ENCODE measurements at regions not wholly inside any gene's neighbourhood (a gene's known extent, or its start where the extent isn't known, plus 50 kb on each side); places are given as distances from the start of the nearest gene placed in this dataset.

DNA sequence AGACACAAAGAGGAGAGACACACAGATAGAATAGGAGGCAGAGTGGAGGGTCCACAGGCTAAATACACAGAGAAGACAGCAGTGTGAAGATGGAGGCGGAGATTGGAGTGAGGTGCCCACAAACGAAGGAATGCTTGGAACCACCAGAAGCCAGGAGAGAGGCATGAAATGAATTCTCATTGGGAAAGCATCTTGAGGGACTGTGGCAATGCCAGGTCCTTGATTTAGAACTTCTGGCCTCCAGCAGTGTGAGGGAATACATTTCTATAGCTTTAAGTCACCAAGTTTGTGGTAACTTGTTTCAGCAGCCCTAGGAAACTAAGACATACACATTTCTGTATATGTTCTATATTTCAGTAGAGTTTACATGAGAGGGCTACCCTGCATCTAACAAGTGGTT lies 396.6 kb upstream of the ZNF608 start:
- no peak for DNase-seq (ENCODE audit: low spot score)
- Histone ChIP-seq H3K4me3 (ENCODE audit: low read depth in 1 of 3, low read length in 3 of 3) (no peak overlapping the region), H3K36me3 (ENCODE audit: control insufficient read depth in 4 of 4, insufficient read depth in 3 of 4, low read depth in 1 of 4, low read length in 3 of 4) (no peaks in the 10 kb centered on the region), H3K4me1 (ENCODE audit: control insufficient read depth in 4 of 4, insufficient read depth in 4 of 4, low read length in 3 of 4) (no peaks in the 10 kb centered on the region), H3K9ac (ENCODE audit: low read depth in 1 of 2, low read length in 2 of 2) (no peak overlapping the region), H3K27ac (ENCODE audit: low read depth in 1 of 2, low read length in 2 of 2) (no peak overlapping the region), H3K9me3 (ENCODE audit: control insufficient read depth in 4 of 4, low read length in 3 of 4) (no peaks in the 10 kb centered on the region), H3K27me3 (ENCODE audit: control insufficient read depth in 4 of 4, insufficient read depth in 4 of 4, low read length in 3 of 4) (no peaks in the 10 kb centered on the region)
- 73% methylated on average over 2 of the region's 2 CpGs for WGBS
- no peak for TF ChIP-seq RAD21 (IDR thresholded peaks at IDR 0.05)
- TF ChIP-seq EGR1 (IDR thresholded peaks at IDR 0.05; ENCODE audit: low read depth in 2 of 2) = no peak
- no peak for TF ChIP-seq TAF1 (conservative IDR thresholded peaks at IDR 0.05)
- no peak for TF ChIP-seq GABPA (IDR thresholded peaks at IDR 0.05 in 1 of 2, conservative IDR thresholded peaks at IDR 0.05 in 1 of 2)
- no peak for TF ChIP-seq YY1 (IDR thresholded peaks at IDR 0.05)
- TF ChIP-seq HNF4G (IDR thresholded peaks at IDR 0.05) = no peak
- no peak for TF ChIP-seq SP1 (IDR thresholded peaks at IDR 0.05)
- no peak for TF ChIP-seq HNF4A (conservative IDR thresholded peaks at IDR 0.05)

DNA sequence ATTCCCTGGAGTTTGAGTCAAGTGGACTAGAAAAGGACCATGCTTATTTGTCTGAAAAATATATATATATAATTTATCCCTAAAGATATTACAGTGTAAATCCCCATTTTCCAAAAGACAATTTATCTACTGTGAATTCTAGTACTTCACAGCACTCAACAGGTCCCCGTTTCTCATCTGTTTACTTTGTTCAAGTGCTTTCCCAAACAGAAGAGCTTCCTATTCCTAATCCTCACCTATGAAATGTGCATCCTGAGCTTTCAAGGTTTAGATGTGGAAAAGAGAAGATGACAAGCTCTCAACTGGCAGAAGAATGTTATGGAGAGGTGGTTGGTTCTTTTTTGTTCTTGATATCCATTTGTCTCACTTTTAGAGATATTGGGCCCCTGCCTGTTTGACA lies 401.6 kb upstream of the ZNF608 start:
- Histone ChIP-seq H3K27me3 (ENCODE audit: control insufficient read depth in 4 of 4, insufficient read depth in 4 of 4, low read length in 3 of 4) (no peaks in the 10 kb centered on the region), H3K27ac (ENCODE audit: low read depth in 1 of 2, low read length in 2 of 2) (no peak overlapping the region), H3K9me3 (ENCODE audit: control insufficient read depth in 4 of 4, low read length in 3 of 4) (no peaks in the 10 kb centered on the region), H3K9ac (ENCODE audit: low read depth in 1 of 2, low read length in 2 of 2) (no peak overlapping the region), H3K4me1 (ENCODE audit: control insufficient read depth in 4 of 4, insufficient read depth in 4 of 4, low read length in 3 of 4) (peaks cover 0 to 1% (median 0%) of the 10 kb centered on the region in 4 donors), H3K36me3 (ENCODE audit: control insufficient read depth in 4 of 4, insufficient read depth in 3 of 4, low read depth in 1 of 4, low read length in 3 of 4) (no peaks in the 10 kb centered on the region), H3K4me3 (ENCODE audit: low read depth in 1 of 3, low read length in 3 of 3) (no peak overlapping the region)
- WGBS = 72% methylated on average over 1 of the region's 1 CpG
- no peak for DNase-seq (ENCODE audit: low spot score)
- TF ChIP-seq, protein P1, sequence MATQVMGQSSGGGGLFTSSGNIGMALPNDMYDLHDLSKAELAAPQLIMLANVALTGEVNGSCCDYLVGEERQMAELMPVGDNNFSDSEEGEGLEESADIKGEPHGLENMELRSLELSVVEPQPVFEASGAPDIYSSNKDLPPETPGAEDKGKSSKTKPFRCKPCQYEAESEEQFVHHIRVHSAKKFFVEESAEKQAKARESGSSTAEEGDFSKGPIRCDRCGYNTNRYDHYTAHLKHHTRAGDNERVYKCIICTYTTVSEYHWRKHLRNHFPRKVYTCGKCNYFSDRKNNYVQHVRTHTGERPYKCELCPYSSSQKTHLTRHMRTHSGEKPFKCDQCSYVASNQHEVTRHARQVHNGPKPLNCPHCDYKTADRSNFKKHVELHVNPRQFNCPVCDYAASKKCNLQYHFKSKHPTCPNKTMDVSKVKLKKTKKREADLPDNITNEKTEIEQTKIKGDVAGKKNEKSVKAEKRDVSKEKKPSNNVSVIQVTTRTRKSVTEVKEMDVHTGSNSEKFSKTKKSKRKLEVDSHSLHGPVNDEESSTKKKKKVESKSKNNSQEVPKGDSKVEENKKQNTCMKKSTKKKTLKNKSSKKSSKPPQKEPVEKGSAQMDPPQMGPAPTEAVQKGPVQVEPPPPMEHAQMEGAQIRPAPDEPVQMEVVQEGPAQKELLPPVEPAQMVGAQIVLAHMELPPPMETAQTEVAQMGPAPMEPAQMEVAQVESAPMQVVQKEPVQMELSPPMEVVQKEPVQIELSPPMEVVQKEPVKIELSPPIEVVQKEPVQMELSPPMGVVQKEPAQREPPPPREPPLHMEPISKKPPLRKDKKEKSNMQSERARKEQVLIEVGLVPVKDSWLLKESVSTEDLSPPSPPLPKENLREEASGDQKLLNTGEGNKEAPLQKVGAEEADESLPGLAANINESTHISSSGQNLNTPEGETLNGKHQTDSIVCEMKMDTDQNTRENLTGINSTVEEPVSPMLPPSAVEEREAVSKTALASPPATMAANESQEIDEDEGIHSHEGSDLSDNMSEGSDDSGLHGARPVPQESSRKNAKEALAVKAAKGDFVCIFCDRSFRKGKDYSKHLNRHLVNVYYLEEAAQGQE (IDR thresholded peaks at IDR 0.05) = no peak
- TF ChIP-seq TAF1 (conservative IDR thresholded peaks at IDR 0.05) (no peak), GABPA (IDR thresholded peaks at IDR 0.05 in 1 of 2, conservative IDR thresholded peaks at IDR 0.05 in 1 of 2) (no peak), YY1 (IDR thresholded peaks at IDR 0.05) (no peak), RXRA (IDR thresholded peaks at IDR 0.05) (no peak), RAD21 (IDR thresholded peaks at IDR 0.05) (no peak), HNF4A (conservative IDR thresholded peaks at IDR 0.05) (no peak), EGR1 (IDR thresholded peaks at IDR 0.05; ENCODE audit: low read depth in 2 of 2) (no peak)
- TF ChIP-seq, protein P2, sequence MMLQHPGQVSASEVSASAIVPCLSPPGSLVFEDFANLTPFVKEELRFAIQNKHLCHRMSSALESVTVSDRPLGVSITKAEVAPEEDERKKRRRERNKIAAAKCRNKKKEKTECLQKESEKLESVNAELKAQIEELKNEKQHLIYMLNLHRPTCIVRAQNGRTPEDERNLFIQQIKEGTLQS (IDR thresholded peaks at IDR 0.05) = no peak

DNA sequence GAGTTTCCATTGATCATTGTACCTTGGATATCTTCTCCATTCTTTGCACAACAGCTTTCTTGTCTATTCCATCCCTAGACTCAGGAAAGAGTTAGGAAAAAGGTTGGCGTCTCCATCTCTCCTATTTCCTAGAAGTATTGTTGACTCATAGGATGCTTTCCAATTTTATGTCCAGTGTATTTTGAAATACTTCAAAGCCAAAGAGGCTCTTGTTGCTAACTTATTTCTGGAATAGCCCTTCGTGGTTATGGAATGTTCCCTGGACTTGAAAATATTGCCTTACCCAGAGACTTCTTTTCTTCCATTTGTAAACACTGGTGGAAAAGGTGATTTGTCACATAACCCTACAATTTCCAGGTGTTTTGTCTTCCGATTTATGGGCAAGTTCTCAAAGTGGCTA lies 402.3 kb upstream of the ZNF608 start:
- H3K27me3 ChIP-seq (ENCODE audit: control insufficient read depth in 4 of 4, insufficient read depth in 4 of 4, low read length in 3 of 4) = no peaks in the 10 kb centered on the region
- peaks cover 0 to 1% (median 0%) of the 10 kb centered on the region in 4 donors for H3K4me1 ChIP-seq (ENCODE audit: control insufficient read depth in 4 of 4, insufficient read depth in 4 of 4, low read length in 3 of 4)
- H3K27ac ChIP-seq (ENCODE audit: low read depth in 1 of 2, low read length in 2 of 2) = no peak overlapping the region
- DNase-seq (ENCODE audit: low spot score) = no peak
- H3K36me3 ChIP-seq (ENCODE audit: control insufficient read depth in 4 of 4, insufficient read depth in 3 of 4, low read depth in 1 of 4, low read length in 3 of 4) = no peaks in the 10 kb centered on the region
- H3K4me3 ChIP-seq (ENCODE audit: low read depth in 1 of 3, low read length in 3 of 3) = no peak overlapping the region
- no peaks in the 10 kb centered on the region for H3K9me3 ChIP-seq (ENCODE audit: control insufficient read depth in 4 of 4, low read length in 3 of 4)
- WGBS = 81% methylated on average over 3 of the region's 3 CpGs
- TF ChIP-seq, protein P2 (IDR thresholded peaks at IDR 0.05) = no peak
- no peak for TF ChIP-seq YY1 (IDR thresholded peaks at IDR 0.05)
- TF ChIP-seq, protein P3, sequence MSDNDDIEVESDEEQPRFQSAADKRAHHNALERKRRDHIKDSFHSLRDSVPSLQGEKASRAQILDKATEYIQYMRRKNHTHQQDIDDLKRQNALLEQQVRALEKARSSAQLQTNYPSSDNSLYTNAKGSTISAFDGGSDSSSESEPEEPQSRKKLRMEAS (IDR thresholded peaks at IDR 0.05) = no peak
- TF ChIP-seq SP1 (IDR thresholded peaks at IDR 0.05) = no peak
- TF ChIP-seq NR2F2 (IDR thresholded peaks at IDR 0.05) = no peak
- no peak for TF ChIP-seq GABPA (IDR thresholded peaks at IDR 0.05 in 1 of 2, conservative IDR thresholded peaks at IDR 0.05 in 1 of 2)
- TF ChIP-seq FOXA1 (IDR thresholded peaks at IDR 0.05) = no peak
- TF ChIP-seq HNF4A (conservative IDR thresholded peaks at IDR 0.05) = no peak
- TF ChIP-seq RAD21 (IDR thresholded peaks at IDR 0.05) = no peak
- TF ChIP-seq JUND (IDR thresholded peaks at IDR 0.05) = no peak
- no peak for TF ChIP-seq RXRA (IDR thresholded peaks at IDR 0.05)
- no peak overlapping the region for H3K9ac ChIP-seq (ENCODE audit: low read depth in 1 of 2, low read length in 2 of 2)

Measured in liver (tissue), 7 donors.